Fibroblast of gingiva (primary cell): ENCODE measurements at regions not wholly inside any gene's neighbourhood (a gene's known extent, or its start where the extent isn't known, plus 50 kb on each side); places are given as distances from the start of the nearest gene placed in this dataset.
A peak's percentile ranks its signal among the peaks of the same experiment; 100 is the strongest.
"Not testable (repeated sequence)": the region's sequence is repeated elsewhere in the genome, so short reads cannot be mapped to it uniquely, and the experiment has no call there.

Experiments used
- DNase-seq: peaks from one replicate; pipeline ENCODE4 v3.0.0-alpha.2; 2011; ENCODE audit warnings: low read depth

DNA sequence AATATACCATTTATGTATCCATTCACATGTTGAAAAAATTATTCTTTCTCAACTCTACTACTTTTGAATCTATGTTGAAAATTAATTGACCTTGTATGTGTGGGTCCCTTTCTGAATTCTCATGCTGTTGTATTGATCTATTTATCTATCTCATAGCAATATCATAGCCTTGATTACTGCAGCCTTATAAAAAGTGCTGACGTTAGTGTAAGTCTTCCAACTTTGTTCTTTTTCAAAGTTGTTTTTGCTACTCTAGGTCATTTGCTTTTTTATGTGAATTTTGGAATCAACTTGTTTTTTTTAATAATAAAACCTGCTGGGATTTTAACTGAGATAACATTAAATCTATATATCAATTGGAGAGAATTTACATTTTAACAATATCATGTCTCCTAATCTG lies 52.2 kb upstream of the PAX3 start:
- no peak for DNase-seq

DNA sequence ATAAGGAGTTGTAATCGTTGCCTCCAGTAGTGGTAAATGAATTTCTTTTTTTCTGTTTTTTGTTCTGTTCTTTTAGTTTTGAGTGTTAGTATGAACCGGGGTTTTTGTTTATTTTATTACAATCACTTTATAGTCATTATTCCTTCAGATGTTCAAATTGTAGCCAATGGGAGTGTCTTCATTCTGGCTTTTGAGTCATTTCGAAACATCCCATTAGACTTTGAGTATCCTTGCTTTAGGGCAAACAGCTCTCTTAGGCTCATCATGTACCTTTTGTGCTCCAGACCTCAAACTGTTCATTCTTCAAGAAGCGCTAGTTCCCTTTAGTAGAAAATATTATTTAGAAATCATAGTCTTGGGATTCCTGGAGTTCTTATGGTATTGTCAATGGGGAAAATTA lies 54.2 kb upstream of the PAX3 start:
- DNase-seq: peak; percentile 10

DNA sequence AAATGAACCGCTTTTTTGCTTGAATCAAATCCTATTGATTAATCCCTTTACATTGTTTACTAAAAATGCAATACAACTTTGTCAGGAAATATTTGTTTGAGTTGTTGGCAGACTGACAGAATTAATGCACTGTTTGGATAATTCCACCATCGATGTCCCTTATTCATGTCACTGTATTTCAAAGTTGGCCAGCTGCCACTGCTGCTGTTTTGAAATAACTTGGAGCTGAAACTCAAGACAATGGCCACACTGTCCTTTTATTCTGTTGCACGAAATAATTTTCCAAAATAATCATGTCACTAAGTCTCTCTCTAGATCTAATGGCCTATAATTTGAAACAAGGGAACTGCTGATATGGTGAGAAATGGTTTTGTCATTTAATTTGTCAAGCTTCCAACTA lies 55.2 kb upstream of the PAX3 start:
- no peak for DNase-seq

DNA sequence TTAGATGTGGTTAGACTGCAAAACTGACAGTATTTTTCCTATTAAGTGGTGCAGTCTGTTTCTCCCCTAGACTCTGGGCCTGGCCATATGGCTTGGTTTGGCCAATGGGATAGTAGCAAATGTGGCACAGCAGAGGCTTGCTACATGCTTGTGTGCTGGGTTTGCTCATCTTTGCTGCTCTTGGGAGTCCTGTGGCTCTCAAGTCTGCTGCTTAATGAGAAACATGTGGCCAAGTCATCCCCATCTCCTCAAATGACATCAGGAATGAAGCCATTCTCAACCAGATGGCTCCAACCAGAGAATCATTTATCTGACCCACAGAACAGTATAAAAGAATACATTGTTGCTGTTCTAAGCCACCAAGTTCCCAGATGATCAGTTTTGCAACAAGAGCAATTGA lies 57.1 kb upstream of the PAX3 start:
- DNase-seq: peak; percentile 94

DNA sequence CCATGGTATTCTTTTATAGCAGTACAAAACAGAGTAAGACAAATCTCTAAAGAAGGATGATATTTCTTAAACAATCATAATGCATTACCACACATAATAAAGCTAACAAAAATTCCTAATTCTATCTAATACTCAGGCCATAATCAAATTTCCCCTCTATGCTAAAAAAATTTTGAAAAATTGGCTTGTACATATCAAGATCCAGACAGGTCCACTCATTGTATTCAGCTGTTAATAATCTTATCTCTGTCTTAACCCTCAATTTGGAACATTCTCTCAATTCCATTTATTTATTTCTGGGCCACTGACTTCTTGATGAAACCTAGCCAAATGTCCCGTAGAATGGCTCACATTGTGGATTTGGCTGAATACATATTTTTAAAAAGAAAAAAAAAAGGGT lies 59.1 kb upstream of the PAX3 start:
- DNase-seq: no peak

DNA sequence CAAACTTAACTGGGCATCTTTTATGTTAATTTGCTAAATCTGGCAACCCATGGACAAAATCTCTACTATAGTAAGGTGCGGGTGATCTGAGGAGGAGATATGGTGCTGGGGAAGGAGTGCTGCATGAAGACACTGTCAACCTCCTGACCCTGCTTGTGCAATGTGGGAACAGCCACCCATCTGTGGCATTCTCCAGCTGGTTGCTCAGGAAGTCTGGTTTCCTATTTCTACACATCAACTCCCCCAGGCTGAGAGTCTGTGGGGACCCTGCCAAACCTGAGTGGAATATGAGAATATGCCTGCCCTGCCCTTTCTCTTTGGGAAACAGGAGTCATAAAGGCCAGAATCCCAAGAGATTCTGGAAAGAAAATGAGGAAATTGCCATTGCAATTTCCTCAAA lies 60.1 kb upstream of the PAX3 start:
- peak; percentile 82 for DNase-seq

DNA sequence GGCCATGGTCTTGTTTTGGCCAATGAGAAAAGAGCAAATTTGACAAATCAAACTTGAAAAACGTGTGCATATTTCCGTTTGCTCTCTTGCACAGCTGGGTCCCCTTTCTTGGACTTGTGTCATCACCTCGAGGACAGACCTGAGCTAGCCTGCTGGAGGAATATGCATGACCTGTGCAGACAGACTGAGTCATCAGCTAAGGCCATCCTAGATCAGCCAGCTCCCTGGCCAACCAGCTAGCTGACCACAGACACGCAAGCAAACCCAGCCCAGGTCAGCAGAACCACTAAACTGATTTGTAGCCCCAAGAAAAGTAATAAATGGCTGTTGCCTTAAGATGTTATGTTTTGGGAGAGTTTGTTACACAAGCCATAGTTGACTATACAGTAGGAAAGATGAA lies 61.3 kb upstream of the PAX3 start:
- DNase-seq: no peak

DNA sequence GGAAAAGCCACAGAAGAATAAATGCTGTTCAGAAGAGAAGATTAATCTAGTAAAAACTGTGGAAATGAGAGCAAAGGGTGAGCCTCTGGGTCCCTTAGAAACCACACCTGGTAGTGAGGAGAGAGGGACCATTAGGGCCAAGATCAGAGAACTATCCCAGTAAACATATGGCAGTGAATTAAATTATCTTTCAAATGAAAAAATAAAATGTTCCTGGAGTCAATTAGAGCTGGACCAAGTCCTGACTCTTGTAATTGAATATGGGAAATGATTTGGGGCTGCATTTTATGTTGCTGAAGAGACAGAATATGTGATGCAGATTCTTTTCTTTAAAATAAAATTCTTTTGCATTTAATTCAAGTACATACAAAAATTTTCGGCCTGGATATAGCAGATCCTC lies 62.2 kb upstream of the PAX3 start:
- no peak for DNase-seq

DNA sequence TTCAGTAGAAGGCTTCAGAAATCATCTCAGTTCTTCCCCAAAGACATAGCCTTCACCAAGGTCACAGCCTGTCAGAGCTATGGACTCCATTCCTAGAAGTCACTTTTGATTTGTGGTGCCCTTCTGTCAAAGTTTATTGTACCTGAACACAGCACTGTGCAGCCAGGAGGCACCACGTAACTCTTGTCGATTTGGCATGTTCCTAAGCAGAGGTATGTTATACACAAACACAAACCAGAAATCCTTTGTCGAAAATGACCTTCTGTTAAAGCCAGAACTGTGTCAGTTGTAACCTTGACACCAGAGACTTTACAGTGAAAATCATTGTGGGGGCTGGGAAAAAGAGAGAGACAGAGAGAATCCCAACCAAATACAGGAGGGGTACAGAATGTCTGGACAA lies 62.6 kb upstream of the SGPP2 start:
- no peak for DNase-seq

DNA sequence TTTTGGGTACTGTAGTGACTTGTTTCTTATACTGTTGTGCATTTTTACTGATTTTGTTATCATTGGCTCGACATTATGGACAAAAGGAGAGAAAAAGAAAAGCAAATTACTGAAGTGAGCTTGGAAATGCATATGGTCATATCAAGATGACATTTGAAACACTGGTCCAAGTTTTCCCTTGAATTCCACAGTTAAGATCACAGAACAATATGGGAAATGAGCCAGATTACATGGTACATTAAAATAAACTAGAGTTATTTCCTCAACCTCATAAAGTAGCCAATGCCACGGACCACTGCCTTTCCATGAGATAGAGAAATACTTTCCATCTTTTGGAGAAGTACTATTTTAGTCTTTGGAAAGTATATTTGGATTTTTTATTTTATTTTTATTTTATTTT lies 62.0 kb upstream of the SGPP2 start:
- DNase-seq: no peak

DNA sequence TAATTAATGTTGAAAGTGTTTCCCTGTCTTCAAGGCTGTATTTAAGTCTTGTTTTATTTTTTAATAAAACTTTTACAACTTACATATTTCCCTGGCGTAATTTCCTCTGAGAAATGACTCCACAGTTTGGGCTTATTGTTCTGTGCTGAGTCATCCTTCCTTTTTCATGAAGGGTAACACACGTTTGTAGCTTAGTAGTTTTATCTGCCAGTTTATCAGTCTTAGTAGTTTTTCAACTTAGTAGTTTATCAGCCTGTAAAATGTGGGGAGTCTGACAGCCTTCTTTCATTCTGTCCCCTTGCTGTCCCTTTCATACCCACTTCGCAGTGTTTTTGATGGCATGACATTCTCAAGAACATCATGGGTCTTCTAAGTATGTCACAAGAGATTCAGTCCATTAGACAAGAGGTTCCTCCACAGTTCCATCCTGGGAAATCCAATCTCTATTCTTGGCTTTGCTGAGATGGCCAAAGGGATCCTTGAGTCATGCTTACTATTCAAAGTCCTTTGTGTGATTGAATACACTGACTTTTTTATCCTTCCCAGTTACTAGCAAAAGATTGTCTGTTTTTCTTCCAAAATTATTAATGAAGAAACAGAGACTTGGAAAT lies 60.0 kb upstream of the SGPP2 start:
- peak; percentile 9 for DNase-seq

DNA sequence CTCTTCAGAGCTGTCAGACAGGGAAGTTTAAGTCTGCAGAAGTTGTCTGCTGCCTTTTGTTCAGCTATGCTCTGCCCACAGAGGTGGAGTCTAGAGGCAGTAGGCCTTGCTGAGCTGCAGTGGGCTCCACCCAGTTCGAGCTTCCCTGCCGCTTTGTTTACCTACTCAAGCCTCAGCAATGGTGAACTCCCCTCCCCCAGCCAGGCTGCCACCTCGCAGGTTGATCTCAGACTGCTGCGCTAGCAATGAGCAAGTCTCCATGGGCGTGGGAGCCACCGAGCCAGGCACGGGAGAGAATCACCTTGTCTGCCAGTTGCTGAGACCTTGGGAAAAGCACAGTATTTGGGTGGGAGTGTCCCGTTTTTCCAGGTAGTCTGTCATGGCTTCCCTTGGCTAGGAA lies 56.1 kb upstream of the SGPP2 start:
- not testable (repeated sequence) for DNase-seq

DNA sequence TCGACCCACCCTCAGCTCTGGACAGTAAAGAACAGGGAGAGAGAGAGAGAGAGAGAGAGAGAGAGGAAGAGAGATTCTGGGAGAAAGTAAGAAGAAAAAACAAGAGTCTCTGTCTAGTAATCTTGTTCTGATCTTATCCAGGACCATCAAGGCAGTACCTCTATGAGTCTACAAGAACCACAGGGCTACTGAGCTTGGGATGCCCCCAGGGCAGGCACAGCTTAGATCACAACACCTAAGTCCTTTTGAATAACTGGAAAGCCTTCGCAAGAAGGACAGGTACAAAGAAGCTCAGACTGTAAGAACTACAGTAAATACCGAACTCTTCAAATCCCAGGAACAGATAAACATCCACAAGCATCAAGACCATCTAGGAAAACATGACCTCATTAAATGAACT lies 51.4 kb upstream of the SGPP2 start:
- no peak for DNase-seq
